Mesenchymal stem cell (in vitro differentiated cells and primary cell): ENCODE measurements at regions not wholly inside any gene's neighbourhood (a gene's known extent, or its start where the extent isn't known, plus 50 kb on each side); places are given as distances from the start of the nearest gene placed in this dataset.

Source experiments
- DNase-seq: peaks from one replicate; pipeline ENCODE4 v3.0.0-alpha.2; 2013
- H2AFZ ChIP-seq: one replicate; pipeline ENCODE4 v1.6.1; 2013; ENCODE audit warnings: low read depth, mild to moderate bottlenecking, control low read depth, inconsistent platforms, low read length, moderate library complexity
- H2AK5ac ChIP-seq: 2 replicates; pipeline ENCODE4 v1.6.1; 2013; ENCODE audit warnings: low read length, moderate library complexity, mild to moderate bottlenecking, inconsistent platforms; ENCODE audit not compliant: severe bottlenecking
- H2BK120ac ChIP-seq: one replicate; pipeline ENCODE4 v1.6.1; 2013; ENCODE audit warnings: low read depth, mild to moderate bottlenecking, inconsistent platforms, low read length, moderate library complexity
- H2BK12ac ChIP-seq, 2 experiments: one replicate each; pipeline ENCODE4 v1.6.1; 2013; ENCODE audit warnings: inconsistent platforms in 2 of 2, low read length in 2 of 2, mild to moderate bottlenecking in 2 of 2, moderate library complexity in 2 of 2, control low read depth in 1 of 2
- H2BK15ac ChIP-seq: one replicate; pipeline ENCODE4 v1.6.1; 2013; ENCODE audit warnings: mild to moderate bottlenecking, low read depth, inconsistent platforms; ENCODE audit not compliant: poor library complexity, severe bottlenecking
- H2BK5ac ChIP-seq: 2 replicates; pipeline ENCODE4 v1.6.1; 2013; ENCODE audit warnings: low read depth, mild to moderate bottlenecking, low read length, control low read depth, inconsistent platforms; ENCODE audit not compliant: poor library complexity, severe bottlenecking
- H3K14ac ChIP-seq, 2 experiments: one replicate each; pipeline ENCODE4 v1.6.1; 2013; ENCODE audit warnings: inconsistent platforms in 2 of 2, low read length in 2 of 2, control low read depth in 1 of 2, mild to moderate bottlenecking in 1 of 2, moderate library complexity in 1 of 2
- H3K18ac ChIP-seq, 2 experiments: one replicate each; pipeline ENCODE4 v1.6.1; 2013; ENCODE audit warnings: inconsistent platforms in 2 of 2, low read length in 2 of 2, control low read depth in 1 of 2, low read depth in 1 of 2, mild to moderate bottlenecking in 1 of 2
- H3K23ac ChIP-seq, 2 experiments: one replicate each; pipeline ENCODE4 v1.6.1; 2013; ENCODE audit warnings: inconsistent platforms in 2 of 2, low read length in 2 of 2, mild to moderate bottlenecking in 2 of 2, moderate library complexity in 2 of 2, control low read depth in 1 of 2
- H3K27ac ChIP-seq: 2 replicates; pipeline ENCODE4 v1.5.1; 2013; ENCODE audit warnings: mild to moderate bottlenecking, moderate library complexity, low read length, control low read depth, inconsistent platforms; ENCODE audit not compliant: poor library complexity, severe bottlenecking
- H3K27me3 ChIP-seq, 2 experiments: 2 replicates each; pipeline versions ENCODE4 v1.6.1 to v1.7.0; 2013; ENCODE audit warnings: low read length in 2 of 2, mild to moderate bottlenecking in 2 of 2, moderate library complexity in 2 of 2, control low read depth in 1 of 2, inconsistent platforms in 1 of 2; ENCODE audit not compliant: control insufficient read depth in 1 of 2, insufficient read depth in 1 of 2
- H3K36me3 ChIP-seq, 2 experiments: 2 replicates each; pipeline versions ENCODE4 v1.6.1 to v1.7.0; 2013; ENCODE audit warnings: low read length in 2 of 2, control low read depth in 1 of 2, inconsistent platforms in 1 of 2, low read depth in 1 of 2, mild to moderate bottlenecking in 1 of 2; ENCODE audit not compliant: insufficient read depth in 2 of 2, control insufficient read depth in 1 of 2
- H3K4ac ChIP-seq, 2 experiments: one replicate each; pipeline ENCODE4 v1.6.1; 2013; ENCODE audit warnings: inconsistent platforms in 2 of 2, low read length in 2 of 2, mild to moderate bottlenecking in 2 of 2, moderate library complexity in 2 of 2, control low read depth in 1 of 2, low read depth in 1 of 2
- H3K4me1 ChIP-seq: 2 replicates; pipeline ENCODE4 v1.6.1; 2013; ENCODE audit warnings: low read depth, low read length, control low read depth; ENCODE audit not compliant: control insufficient read depth, insufficient read depth
- H3K4me2 ChIP-seq: 2 replicates; pipeline ENCODE4 v1.6.1; 2013; ENCODE audit warnings: low read length, mild to moderate bottlenecking, inconsistent platforms; ENCODE audit not compliant: poor library complexity, severe bottlenecking
- H3K4me3 ChIP-seq, 2 experiments: 2 replicates each; pipeline versions ENCODE4 v1.5.1 to v1.7.0; 2013; ENCODE audit warnings: low read length in 2 of 2, mild to moderate bottlenecking in 2 of 2, control low read depth in 1 of 2, low read depth in 1 of 2; ENCODE audit not compliant: insufficient read depth in 1 of 2
- H3K79me1 ChIP-seq: replicated peaks from 2 replicates; pipeline ENCODE4 v1.6.1; 2013; ENCODE audit warnings: mild to moderate bottlenecking, control low read depth, low read length, inconsistent platforms; ENCODE audit not compliant: poor library complexity, severe bottlenecking
- H3K9ac ChIP-seq: 2 replicates; pipeline ENCODE4 v1.7.0; 2013; ENCODE audit warnings: mild to moderate bottlenecking, low read length, moderate library complexity
- H3K9me3 ChIP-seq: 2 replicates; pipeline ENCODE4 v1.7.0; 2013; ENCODE audit warnings: mild to moderate bottlenecking, low read length; ENCODE audit not compliant: control insufficient read depth
- H4K8ac ChIP-seq: one replicate; pipeline ENCODE4 v1.6.1; 2013; ENCODE audit warnings: inconsistent platforms, mild to moderate bottlenecking, low read length, moderate library complexity
- H4K91ac ChIP-seq: one replicate; pipeline ENCODE4 v1.6.1; 2013; ENCODE audit warnings: mild to moderate bottlenecking, low read length, inconsistent platforms
- WGBS: methylation state at CpG from one replicate; pipeline ENCODE4 v1.1.7; 2013; ENCODE audit warnings: mixed read lengths; 5-methylcytosine and 5-hydroxymethylcytosine counted together

GRCh38 chr11:29452146-29452545 lies 564.7 kb downstream of the KCNA4 start:
- WGBS = 58% methylated on average over 1 of the region's 1 CpG
- H2BK15ac ChIP-seq = no peak overlapping the region
- H2AFZ ChIP-seq = no peak overlapping the region
- no peak overlapping the region for H3K4ac ChIP-seq
- no peak overlapping the region for H4K8ac ChIP-seq
- H2BK120ac ChIP-seq = no peak overlapping the region
- no peaks in the 10 kb centered on the region for H3K79me1 ChIP-seq
- no peaks in the 10 kb centered on the region for H3K27me3 ChIP-seq
- no peak overlapping the region for H3K4me3 ChIP-seq
- no peak overlapping the region for H2AK5ac ChIP-seq
- H3K9ac ChIP-seq = no peak overlapping the region
- no peaks in the 10 kb centered on the region for H3K36me3 ChIP-seq
- H3K4me1 ChIP-seq = no peaks in the 10 kb centered on the region
- DNase-seq = no peak
- H3K4me2 ChIP-seq = no peak overlapping the region
- H3K23ac ChIP-seq = no peak overlapping the region
- no peak overlapping the region for H3K14ac ChIP-seq
- no peak overlapping the region for H3K27ac ChIP-seq
- no peaks in the 10 kb centered on the region for H3K9me3 ChIP-seq
- no peak overlapping the region for H2BK5ac ChIP-seq
- H2BK12ac ChIP-seq = no peak overlapping the region
- H3K18ac ChIP-seq = no peak overlapping the region
- no peak overlapping the region for H4K91ac ChIP-seq

GRCh38 chr11:29449281-29450074 lies 567.4 kb downstream of the KCNA4 start:
- no peak overlapping the region for H4K8ac ChIP-seq
- no peaks in the 10 kb centered on the region for H3K9me3 ChIP-seq
- no peak overlapping the region for H3K4me2 ChIP-seq
- no peaks in the 10 kb centered on the region for H3K79me1 ChIP-seq
- H3K36me3 ChIP-seq = no peaks in the 10 kb centered on the region
- DNase-seq = no peak
- H2BK120ac ChIP-seq = no peak overlapping the region
- no peak overlapping the region for H2BK15ac ChIP-seq
- WGBS = 86% methylated on average over 2 of the region's 2 CpGs
- H3K9ac ChIP-seq = no peak overlapping the region
- no peak overlapping the region for H2BK5ac ChIP-seq
- no peak overlapping the region for H3K4me3 ChIP-seq
- H3K4me1 ChIP-seq = no peaks in the 10 kb centered on the region
- H4K91ac ChIP-seq = no peak overlapping the region
- H3K27me3 ChIP-seq = no peaks in the 10 kb centered on the region
- H3K18ac ChIP-seq = no peak overlapping the region
- H2AK5ac ChIP-seq = no peak overlapping the region
- no peak overlapping the region for H3K14ac ChIP-seq
- no peak overlapping the region for H3K27ac ChIP-seq
- no peak overlapping the region for H3K4ac ChIP-seq
- no peak overlapping the region for H2AFZ ChIP-seq
- H2BK12ac ChIP-seq = no peak overlapping the region
- no peak overlapping the region for H3K23ac ChIP-seq

GRCh38 chr11:29448246-29448877 lies 568.5 kb downstream of the KCNA4 start:
- H2BK120ac ChIP-seq = no peak overlapping the region
- no peaks in the 10 kb centered on the region for H3K79me1 ChIP-seq
- no peak overlapping the region for H4K91ac ChIP-seq
- no peak overlapping the region for H2AK5ac ChIP-seq
- H3K23ac ChIP-seq = no peak overlapping the region
- no peak overlapping the region for H3K4me3 ChIP-seq
- H3K36me3 ChIP-seq = no peaks in the 10 kb centered on the region
- no peaks in the 10 kb centered on the region for H3K9me3 ChIP-seq
- H3K4me1 ChIP-seq = no peaks in the 10 kb centered on the region
- DNase-seq = peak; percentile 17
- H2BK15ac ChIP-seq = no peak overlapping the region
- no peak overlapping the region for H4K8ac ChIP-seq
- H3K27me3 ChIP-seq = no peaks in the 10 kb centered on the region
- H3K14ac ChIP-seq = no peak overlapping the region
- H3K9ac ChIP-seq = no peak overlapping the region
- no peak overlapping the region for H3K4ac ChIP-seq
- H3K18ac ChIP-seq = no peak overlapping the region
- no peak overlapping the region for H2BK12ac ChIP-seq
- no peak overlapping the region for H3K27ac ChIP-seq
- no peak overlapping the region for H2BK5ac ChIP-seq
- H3K4me2 ChIP-seq = no peak overlapping the region
- whole genome bisulfite sequencing = 31% methylated on average over 2 of the region's 3 CpGs
- no peak overlapping the region for H2AFZ ChIP-seq

- H2BK5ac ChIP-seq = no peak overlapping the region
- H3K4me3 ChIP-seq = no peak overlapping the region
- no peak overlapping the region for H3K4me2 ChIP-seq
- no peak overlapping the region for H3K14ac ChIP-seq
- H3K36me3 ChIP-seq = no peaks in the 10 kb centered on the region
- no peaks in the 10 kb centered on the region for H3K79me1 ChIP-seq
- H3K23ac ChIP-seq = no peak overlapping the region
- no peak overlapping the region for H4K8ac ChIP-seq
- H3K4me1 ChIP-seq = no peaks in the 10 kb centered on the region
- H2BK12ac ChIP-seq = no peak overlapping the region
- no peak overlapping the region for H2BK15ac ChIP-seq
- no peak overlapping the region for H4K91ac ChIP-seq
- H3K9ac ChIP-seq = no peak overlapping the region
- no peak overlapping the region for H2AFZ ChIP-seq
- no peak overlapping the region for H3K18ac ChIP-seq
- no peak overlapping the region for H3K4ac ChIP-seq
- WGBS = no CpG with 5 or more reads among the region's 1 CpG
- no peaks in the 10 kb centered on the region for H3K9me3 ChIP-seq
- H3K27me3 ChIP-seq = no peaks in the 10 kb centered on the region
- no peak overlapping the region for H3K27ac ChIP-seq
- DNase-seq = no peak
- H2AK5ac ChIP-seq = no peak overlapping the region
- no peak overlapping the region for H2BK120ac ChIP-seq
Observed at GRCh38 chr11:29447821-29448220, 569.0 kb downstream of the KCNA4 start.
